ENCODE measurements at regions not wholly inside any gene's neighbourhood (a gene's known extent, or its start where the extent isn't known, plus 50 kb on each side); places are given as distances from the start of the nearest gene placed in this dataset.

DNA sequence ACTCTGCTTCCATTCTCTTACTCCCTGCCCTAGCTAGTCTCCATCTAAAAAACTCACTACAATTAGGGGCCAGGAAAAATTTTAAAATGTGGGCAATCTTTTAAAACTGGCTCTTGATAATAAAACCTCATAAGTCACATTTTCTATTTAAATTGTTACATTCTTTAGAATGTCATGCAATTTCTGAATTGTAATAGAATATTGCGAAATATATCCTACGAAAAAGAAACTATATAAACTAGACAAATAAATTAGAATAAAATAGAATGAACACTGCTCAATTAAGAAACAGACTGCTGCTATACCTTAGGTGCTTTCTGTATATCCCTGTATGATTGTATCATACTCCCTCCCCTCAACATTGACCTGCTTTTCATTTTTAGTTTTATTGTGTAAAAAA is 826.0 kb downstream of the IGSF11 start:
- Mint-ChIP-seq H3K4me3 (no peak overlapping the region), H3K27ac (no peak overlapping the region), H3K4me1 (no peaks in the 10 kb centered on the region), H3K27me3 (ENCODE audit: insufficient read depth, low read depth, poor library complexity) (no peaks in the 10 kb centered on the region), H3K36me3 (ENCODE audit: low read depth) (no peaks in the 10 kb centered on the region; the same call in 2 of the 3 replicates), H3K9me3 (peaks cover 2% of the 10 kb centered on the region; the same call in 1 of the 3 replicates)
- ATAC-seq (no peak), DNase-seq (ENCODE audit: low spot score) (no peak)
- H3K4me2 ChIP-seq: no peak overlapping the region
- no peaks in the 10 kb centered on the region for H3K4me1 ChIP-seq (ENCODE audit: insufficient read depth)
- no peaks in the 10 kb centered on the region for H3K9me2 ChIP-seq (ENCODE audit: insufficient read depth)
- H3F3A ChIP-seq (replicated peaks; ENCODE audit: low read depth): no peaks in the 10 kb centered on the region
- no peaks in the 10 kb centered on the region for H3K27me3 ChIP-seq (ENCODE audit: insufficient read depth)
- no peak overlapping the region for H2AFZ ChIP-seq
- no peaks in the 10 kb centered on the region for H3K79me2 ChIP-seq (replicated peaks; ENCODE audit: insufficient read depth)
- H3K4me3 ChIP-seq: no peak overlapping the region
- no peak overlapping the region for H3K27ac ChIP-seq (ENCODE audit: low read depth)
- no peaks in the 10 kb centered on the region for H3K36me3 ChIP-seq (ENCODE audit: insufficient read depth)
- TF ChIP-seq, protein P1, sequence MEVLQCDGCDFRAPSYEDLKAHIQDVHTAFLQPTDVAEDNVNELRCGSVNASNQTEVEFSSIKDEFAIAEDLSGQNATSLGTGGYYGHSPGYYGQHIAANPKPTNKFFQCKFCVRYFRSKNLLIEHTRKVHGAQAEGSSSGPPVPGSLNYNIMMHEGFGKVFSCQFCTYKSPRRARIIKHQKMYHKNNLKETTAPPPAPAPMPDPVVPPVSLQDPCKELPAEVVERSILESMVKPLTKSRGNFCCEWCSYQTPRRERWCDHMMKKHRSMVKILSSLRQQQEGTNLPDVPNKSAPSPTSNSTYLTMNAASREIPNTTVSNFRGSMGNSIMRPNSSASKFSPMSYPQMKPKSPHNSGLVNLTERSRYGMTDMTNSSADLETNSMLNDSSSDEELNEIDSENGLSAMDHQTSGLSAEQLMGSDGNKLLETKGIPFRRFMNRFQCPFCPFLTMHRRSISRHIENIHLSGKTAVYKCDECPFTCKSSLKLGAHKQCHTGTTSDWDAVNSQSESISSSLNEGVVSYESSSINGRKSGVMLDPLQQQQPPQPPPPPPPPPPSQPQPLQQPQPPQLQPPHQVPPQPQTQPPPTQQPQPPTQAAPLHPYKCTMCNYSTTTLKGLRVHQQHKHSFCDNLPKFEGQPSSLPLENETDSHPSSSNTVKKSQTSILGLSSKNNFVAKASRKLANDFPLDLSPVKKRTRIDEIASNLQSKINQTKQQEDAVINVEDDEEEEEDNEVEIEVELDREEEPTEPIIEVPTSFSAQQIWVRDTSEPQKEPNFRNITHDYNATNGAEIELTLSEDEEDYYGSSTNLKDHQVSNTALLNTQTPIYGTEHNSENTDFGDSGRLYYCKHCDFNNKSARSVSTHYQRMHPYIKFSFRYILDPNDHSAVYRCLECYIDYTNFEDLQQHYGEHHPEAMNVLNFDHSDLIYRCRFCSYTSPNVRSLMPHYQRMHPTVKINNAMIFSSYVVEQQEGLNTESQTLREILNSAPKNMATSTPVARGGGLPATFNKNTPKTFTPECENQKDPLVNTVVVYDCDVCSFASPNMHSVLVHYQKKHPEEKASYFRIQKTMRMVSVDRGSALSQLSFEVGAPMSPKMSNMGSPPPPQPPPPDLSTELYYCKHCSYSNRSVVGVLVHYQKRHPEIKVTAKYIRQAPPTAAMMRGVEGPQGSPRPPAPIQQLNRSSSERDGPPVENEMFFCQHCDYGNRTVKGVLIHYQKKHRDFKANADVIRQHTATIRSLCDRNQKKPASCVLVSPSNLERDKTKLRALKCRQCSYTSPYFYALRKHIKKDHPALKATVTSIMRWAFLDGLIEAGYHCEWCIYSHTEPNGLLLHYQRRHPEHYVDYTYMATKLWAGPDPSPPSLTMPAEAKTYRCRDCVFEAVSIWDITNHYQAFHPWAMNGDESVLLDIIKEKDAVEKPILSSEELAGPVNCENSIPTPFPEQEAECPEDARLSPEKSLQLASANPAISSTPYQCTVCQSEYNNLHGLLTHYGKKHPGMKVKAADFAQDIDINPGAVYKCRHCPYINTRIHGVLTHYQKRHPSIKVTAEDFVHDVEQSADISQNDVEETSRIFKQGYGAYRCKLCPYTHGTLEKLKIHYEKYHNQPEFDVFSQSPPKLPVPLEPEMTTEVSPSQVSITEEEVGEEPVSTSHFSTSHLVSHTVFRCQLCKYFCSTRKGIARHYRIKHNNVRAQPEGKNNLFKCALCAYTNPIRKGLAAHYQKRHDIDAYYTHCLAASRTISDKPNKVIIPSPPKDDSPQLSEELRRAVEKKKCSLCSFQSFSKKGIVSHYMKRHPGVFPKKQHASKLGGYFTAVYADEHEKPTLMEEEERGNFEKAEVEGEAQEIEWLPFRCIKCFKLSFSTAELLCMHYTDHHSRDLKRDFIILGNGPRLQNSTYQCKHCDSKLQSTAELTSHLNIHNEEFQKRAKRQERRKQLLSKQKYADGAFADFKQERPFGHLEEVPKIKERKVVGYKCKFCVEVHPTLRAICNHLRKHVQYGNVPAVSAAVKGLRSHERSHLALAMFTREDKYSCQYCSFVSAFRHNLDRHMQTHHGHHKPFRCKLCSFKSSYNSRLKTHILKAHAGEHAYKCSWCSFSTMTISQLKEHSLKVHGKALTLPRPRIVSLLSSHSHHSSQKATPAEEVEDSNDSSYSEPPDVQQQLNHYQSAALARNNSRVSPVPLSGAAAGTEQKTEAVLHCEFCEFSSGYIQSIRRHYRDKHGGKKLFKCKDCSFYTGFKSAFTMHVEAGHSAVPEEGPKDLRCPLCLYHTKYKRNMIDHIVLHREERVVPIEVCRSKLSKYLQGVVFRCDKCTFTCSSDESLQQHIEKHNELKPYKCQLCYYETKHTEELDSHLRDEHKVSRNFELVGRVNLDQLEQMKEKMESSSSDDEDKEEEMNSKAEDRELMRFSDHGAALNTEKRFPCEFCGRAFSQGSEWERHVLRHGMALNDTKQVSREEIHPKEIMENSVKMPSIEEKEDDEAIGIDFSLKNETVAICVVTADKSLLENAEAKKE (CRISPR knock-in tag; IDR thresholded peaks at IDR 0.05): no peak
- TF ChIP-seq STAT1 (IDR thresholded peaks at IDR 0.05; ENCODE audit: unreplicated experiment) (no peak), POLR2AphosphoS5 (IDR thresholded peaks at IDR 0.05; ENCODE audit: low read depth) (no peak), EZH2phosphoT487 (IDR thresholded peaks at IDR 0.05; ENCODE audit: unreplicated experiment) (no peak), ZNF331 (CRISPR knock-in tag; IDR thresholded peaks at IDR 0.05; ENCODE audit: low read depth) (no peak), ZNF114 (CRISPR knock-in tag; IDR thresholded peaks at IDR 0.05) (no peak), CREB1 (CRISPR knock-in tag; IDR thresholded peaks at IDR 0.05; ENCODE audit: low read depth) (no peak)
- H4K20me1 ChIP-seq (replicated peaks; ENCODE audit: insufficient read depth): no peaks in the 10 kb centered on the region

DNA sequence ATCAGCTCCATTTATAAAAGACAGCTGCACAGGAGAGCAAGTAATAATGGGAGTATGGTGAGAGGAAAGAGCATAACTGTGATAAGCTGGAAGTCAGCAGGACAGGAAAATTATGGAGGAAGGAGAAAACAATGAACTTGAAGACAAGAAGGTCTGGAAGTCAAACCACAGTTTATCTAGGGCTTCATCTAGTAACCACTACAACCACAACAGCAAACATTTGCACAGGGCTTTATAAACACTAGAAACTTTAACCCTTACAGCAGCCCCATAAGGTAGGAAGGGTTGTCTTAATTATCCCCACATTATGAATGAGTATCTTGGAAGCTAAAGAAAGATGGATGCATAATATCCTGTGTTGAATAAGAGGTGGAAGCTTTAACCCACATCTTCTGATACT is 820.8 kb downstream of the IGSF11 start:
- Histone ChIP-seq H2AFZ (no peak overlapping the region), H3K36me3 (ENCODE audit: insufficient read depth) (no peaks in the 10 kb centered on the region), H3K9me2 (ENCODE audit: insufficient read depth) (no peaks in the 10 kb centered on the region), H3K4me1 (ENCODE audit: insufficient read depth) (no peaks in the 10 kb centered on the region), H3K27ac (ENCODE audit: low read depth) (no peak overlapping the region), H3K79me2 (replicated peaks; ENCODE audit: insufficient read depth) (no peaks in the 10 kb centered on the region), H4K20me1 (replicated peaks; ENCODE audit: insufficient read depth) (no peaks in the 10 kb centered on the region), H3K27me3 (ENCODE audit: insufficient read depth) (no peaks in the 10 kb centered on the region), H3F3A (replicated peaks; ENCODE audit: low read depth) (no peaks in the 10 kb centered on the region), H3K4me2 (no peak overlapping the region), H3K4me3 (no peak overlapping the region)
- Mint-ChIP-seq H3K27ac (no peak overlapping the region), H3K27me3 (ENCODE audit: insufficient read depth, low read depth, poor library complexity) (no peaks in the 10 kb centered on the region), H3K4me3 (no peak overlapping the region), H3K9me3 (no peaks in the 10 kb centered on the region), H3K4me1 (no peaks in the 10 kb centered on the region), H3K36me3 (ENCODE audit: low read depth) (no peaks in the 10 kb centered on the region)
- no peak for ATAC-seq
- DNase-seq (ENCODE audit: low spot score): no peak
- TF ChIP-seq NANOG (IDR thresholded peaks at IDR 0.05; ENCODE audit: borderline replicate concordance): no peak
- TF ChIP-seq, protein P1 (CRISPR knock-in tag; IDR thresholded peaks at IDR 0.05): no peak

All from GM23338 (cell line).